ENCODE measurements at regions not wholly inside any gene's neighbourhood (a gene's known extent, or its start where the extent isn't known, plus 50 kb on each side); places are given as distances from the start of the nearest gene placed in this dataset.

GRCh38 chr16:50932348-50932935 is 190.6 kb downstream of the CYLD start:
- no peaks in the 10 kb centered on the region for H3K4me1 ChIP-seq (ENCODE audit: low read length)
- no peak overlapping the region for H3K27ac ChIP-seq (ENCODE audit: low read length)
- no peak for DNase-seq
- H2AFZ ChIP-seq (ENCODE audit: low read length): no peak overlapping the region
- no peaks in the 10 kb centered on the region for H4K20me1 ChIP-seq (ENCODE audit: insufficient read depth, low read length)
- H3K9ac ChIP-seq (ENCODE audit: low read length): no peak overlapping the region
- H3K9me2 ChIP-seq (replicated peaks; ENCODE audit: insufficient read depth, low read length): no peaks in the 10 kb centered on the region
- no peak overlapping the region for H3K4me2 ChIP-seq (ENCODE audit: low read depth, low read length)
- TF ChIP-seq EZH2phosphoT487 (IDR thresholded peaks at IDR 0.05; ENCODE audit: low read length) (no peak), EZH2 (optimal IDR thresholded peaks at IDR 0.05; ENCODE audit: low read depth, low read length) (no peak), CTCF (IDR thresholded peaks at IDR 0.05; ENCODE audit: low read length) (no peak)
- no peaks in the 10 kb centered on the region for H3K36me3 ChIP-seq (replicated peaks; ENCODE audit: insufficient read depth, low read length)
- H3F3A ChIP-seq (ENCODE audit: insufficient read depth, low read length): no peaks in the 10 kb centered on the region
- no peaks in the 10 kb centered on the region for H3K27me3 ChIP-seq (replicated peaks; ENCODE audit: insufficient read depth, low read length)
- no peaks in the 10 kb centered on the region for H3K79me2 ChIP-seq (ENCODE audit: low read length)
- no peaks in the 10 kb centered on the region for H3K9me3 ChIP-seq (replicated peaks; ENCODE audit: insufficient read depth, low read length)
- no peak overlapping the region for H3K4me3 ChIP-seq (ENCODE audit: low read length)

GRCh38 chr16:50928065-50928464 is 186.2 kb downstream of the CYLD start:
- H3K9me2 ChIP-seq (replicated peaks; ENCODE audit: insufficient read depth, low read length): no peaks in the 10 kb centered on the region
- H3K27me3 ChIP-seq (replicated peaks; ENCODE audit: insufficient read depth, low read length): no peaks in the 10 kb centered on the region
- H3K79me2 ChIP-seq (ENCODE audit: low read length): no peaks in the 10 kb centered on the region
- no peak for DNase-seq
- no peaks in the 10 kb centered on the region for H4K20me1 ChIP-seq (ENCODE audit: insufficient read depth, low read length)
- H3K36me3 ChIP-seq (replicated peaks; ENCODE audit: insufficient read depth, low read length): no peaks in the 10 kb centered on the region
- H3F3A ChIP-seq (ENCODE audit: insufficient read depth, low read length): no peaks in the 10 kb centered on the region
- H2AFZ ChIP-seq (ENCODE audit: low read length): no peak overlapping the region
- H3K4me3 ChIP-seq (ENCODE audit: low read length): no peak overlapping the region
- H3K9me3 ChIP-seq (replicated peaks; ENCODE audit: insufficient read depth, low read length): no peaks in the 10 kb centered on the region
- TF ChIP-seq CTCF (IDR thresholded peaks at IDR 0.05; ENCODE audit: low read length) (no peak), EZH2 (optimal IDR thresholded peaks at IDR 0.05; ENCODE audit: low read depth, low read length) (no peak), EZH2phosphoT487 (IDR thresholded peaks at IDR 0.05; ENCODE audit: low read length) (no peak)
- H3K27ac ChIP-seq (ENCODE audit: low read length): no peak overlapping the region
- no peak overlapping the region for H3K9ac ChIP-seq (ENCODE audit: low read length)
- H3K4me2 ChIP-seq (ENCODE audit: low read depth, low read length): no peak overlapping the region
- no peaks in the 10 kb centered on the region for H3K4me1 ChIP-seq (ENCODE audit: low read length)

- Histone ChIP-seq H3K27me3 (replicated peaks; ENCODE audit: insufficient read depth, low read length) (no peaks in the 10 kb centered on the region), H3K4me3 (ENCODE audit: low read length) (no peak overlapping the region), H3K36me3 (replicated peaks; ENCODE audit: insufficient read depth, low read length) (no peaks in the 10 kb centered on the region), H3K4me2 (ENCODE audit: low read depth, low read length) (no peak overlapping the region), H3K4me1 (ENCODE audit: low read length) (no peaks in the 10 kb centered on the region), H4K20me1 (ENCODE audit: insufficient read depth, low read length) (no peaks in the 10 kb centered on the region), H3K9me3 (replicated peaks; ENCODE audit: insufficient read depth, low read length) (no peaks in the 10 kb centered on the region), H3K79me2 (ENCODE audit: low read length) (no peaks in the 10 kb centered on the region), H3K9ac (ENCODE audit: low read length) (no peak overlapping the region), H3K27ac (ENCODE audit: low read length) (no peak overlapping the region), H2AFZ (ENCODE audit: low read length) (no peak overlapping the region), H3F3A (ENCODE audit: insufficient read depth, low read length) (no peaks in the 10 kb centered on the region), H3K9me2 (replicated peaks; ENCODE audit: insufficient read depth, low read length) (no peaks in the 10 kb centered on the region)
- TF ChIP-seq CTCF (IDR thresholded peaks at IDR 0.05; ENCODE audit: low read length) (no peak), EZH2phosphoT487 (IDR thresholded peaks at IDR 0.05; ENCODE audit: low read length) (no peak), EZH2 (optimal IDR thresholded peaks at IDR 0.05; ENCODE audit: low read depth, low read length) (no peak)
- DNase-seq: no peak
Measured at GRCh38 chr16:50925758-50926357, 184.0 kb downstream of the CYLD start.

All from MM.1S (cell line).